ENCODE measurements at regions not wholly inside any gene's neighbourhood (a gene's known extent, or its start where the extent isn't known, plus 50 kb on each side); places are given as distances from the start of the nearest gene placed in this dataset.
"Not testable (repeated sequence)": the region's sequence is repeated elsewhere in the genome, so short reads cannot be mapped to it uniquely, and the experiment has no call there.

GRCh38 chr22:22057617-22058378, 75.2 kb upstream of the TOP3B start:
- DNase-seq (ENCODE audit: low read depth in 2 of 2): no peak

GRCh38 chr22:22056809-22057594, 74.4 kb upstream of the TOP3B start:
- DNase-seq (ENCODE audit: low read depth in 2 of 2): not testable (repeated sequence)

- not testable (repeated sequence) for DNase-seq (ENCODE audit: low read depth in 2 of 2)
Observed at GRCh38 chr22:22052548-22053139, 70.1 kb upstream of the TOP3B start.

GRCh38 chr22:22051032-22051431, 68.4 kb upstream of the TOP3B start:
- not testable (repeated sequence) for DNase-seq (ENCODE audit: low read depth in 2 of 2)

- DNase-seq (ENCODE audit: low read depth in 2 of 2): no peak
Observed at GRCh38 chr22:22050141-22050775, 67.7 kb upstream of the TOP3B start.

- no peak for DNase-seq (ENCODE audit: low read depth in 2 of 2)
Observed at GRCh38 chr22:22049684-22050083, 67.1 kb upstream of the TOP3B start.

- DNase-seq (ENCODE audit: low read depth in 2 of 2): no peak
Observed at GRCh38 chr22:22048981-22049531, 66.5 kb upstream of the TOP3B start.

- no peak for DNase-seq (ENCODE audit: low read depth in 2 of 2)
Observed at GRCh38 chr22:22048318-22048942, 65.8 kb upstream of the TOP3B start.

- DNase-seq (ENCODE audit: low read depth in 2 of 2): no peak
Observed at GRCh38 chr22:22047776-22048175, 65.2 kb upstream of the TOP3B start.

- no peak for DNase-seq (ENCODE audit: low read depth in 2 of 2)
Observed at GRCh38 chr22:22047266-22047665, 64.7 kb upstream of the TOP3B start.

GRCh38 chr22:22046370-22046769, 63.8 kb upstream of the TOP3B start:
- no peak for DNase-seq (ENCODE audit: low read depth in 2 of 2)

- DNase-seq (ENCODE audit: low read depth in 2 of 2): no peak
Observed at GRCh38 chr22:22045571-22046335, 63.2 kb upstream of the TOP3B start.

GRCh38 chr22:22044153-22044552, 61.6 kb upstream of the TOP3B start:
- DNase-seq (ENCODE audit: low read depth in 2 of 2): no peak

- no peak for DNase-seq (ENCODE audit: low read depth in 2 of 2)
Observed at GRCh38 chr22:22043296-22044078, 60.9 kb upstream of the TOP3B start.

- DNase-seq (ENCODE audit: low read depth in 2 of 2): no peak
Observed at GRCh38 chr22:22042599-22043295, 60.2 kb upstream of the TOP3B start.

GRCh38 chr22:22042009-22042408, 59.4 kb upstream of the TOP3B start:
- DNase-seq (ENCODE audit: low read depth in 2 of 2): no peak

- no peak for DNase-seq (ENCODE audit: low read depth in 2 of 2)
Observed at GRCh38 chr22:22040908-22041307, 58.3 kb upstream of the TOP3B start.

- DNase-seq (ENCODE audit: low read depth in 2 of 2): no peak
Observed at GRCh38 chr22:22040472-22040871, 57.9 kb upstream of the TOP3B start.

All from stimulated activated CD8-positive, alpha-beta memory T cell treated with anti-CD3 and anti-CD28 coated beads, Interleukin-2, amount 100 ng/mL, for 48 hours (primary cell).